ENCODE measurements at regions not wholly inside any gene's neighbourhood (a gene's known extent, or its start where the extent isn't known, plus 50 kb on each side); places are given as distances from the start of the nearest gene placed in this dataset.

DNA sequence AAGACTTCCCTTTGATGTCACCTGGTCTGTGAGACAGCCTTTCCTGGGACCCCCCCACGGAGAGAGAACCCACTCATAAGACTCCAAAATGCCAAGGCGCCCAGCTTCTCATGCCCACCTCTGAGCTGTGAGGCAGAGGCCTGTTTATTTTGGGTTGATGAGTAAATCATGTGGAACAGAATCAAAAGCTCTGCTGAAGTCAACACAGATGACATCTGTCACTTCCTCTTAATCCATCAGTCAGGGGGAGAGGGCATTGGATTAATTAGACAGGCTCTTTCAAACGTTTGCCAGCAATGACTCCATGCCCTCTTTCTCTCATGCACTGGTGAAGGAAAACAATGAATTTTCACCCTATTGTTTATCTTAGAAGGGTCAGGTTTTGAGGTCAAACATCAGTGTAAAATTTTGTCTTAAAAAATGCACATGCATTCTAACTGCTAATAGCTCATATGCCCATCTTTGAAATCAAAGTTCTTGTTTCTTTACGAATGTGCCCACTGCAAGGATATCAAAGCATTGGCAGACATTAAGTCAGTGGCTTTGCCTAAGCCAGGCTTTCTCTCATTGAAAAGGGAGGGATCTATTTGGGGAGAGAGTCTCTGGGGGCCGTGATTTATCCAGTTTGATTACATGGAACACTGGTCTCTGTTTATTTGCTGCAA lies 184.1 kb downstream of the ACKR3 start:
- DNase-seq (ENCODE audit: low spot score), result no peak
- no peak for FAIRE-seq
- no peak for ATAC-seq
- H3K9ac ChIP-seq (ENCODE audit: insufficient read depth, low read depth, low read length), result no peak overlapping the region
- peaks cover 12% of the 10 kb centered on the region for H3K4me1 ChIP-seq (ENCODE audit: insufficient read depth, low read length)
- no peaks in the 10 kb centered on the region for H3K79me2 ChIP-seq (ENCODE audit: insufficient read depth, low read length)
- peaks cover 2 to 19% of the 10 kb centered on the region in 2 experiments; a peak in 3 of 5 replicates for H3K27me3 ChIP-seq (ENCODE audit: control insufficient read depth in 1 of 2, insufficient read depth in 2 of 2, low read length in 2 of 2)
- in situ Hi-C loops (cut with HindIII; ENCODE audit: extremely low pct_ligation_motif_present, low pct_unique_long_range_greater_than_20kb) (no loop called here), intact Hi-C loops (cut with micrococcal nuclease; ENCODE audit: unreplicated experiment) (no loop called here)
- no peaks in the 10 kb centered on the region for H4K20me1 ChIP-seq (ENCODE audit: insufficient read depth, low read length)
- no peak overlapping the region for H3K4me2 ChIP-seq (ENCODE audit: low read depth, low read length)
- no peak overlapping the region for H3K4me3 ChIP-seq (replicated peaks in 1 of 3; ENCODE audit: insufficient read depth in 1 of 3, low read depth in 2 of 3, low read length in 3 of 3)
- no peak for TF ChIP-seq ZNF782 (CRISPR knock-in tag; IDR thresholded peaks at IDR 0.05; ENCODE audit: borderline replicate concordance)
- no peak for TF ChIP-seq FOXJ3 (CRISPR knock-in tag; IDR thresholded peaks at IDR 0.05; ENCODE audit: borderline replicate concordance)
- TF ChIP-seq ZNF570 (CRISPR knock-in tag; IDR thresholded peaks at IDR 0.05; ENCODE audit: borderline replicate concordance), result no peak
- TF ChIP-seq DNMT3B (CRISPR knock-in tag; conservative IDR thresholded peaks at IDR 0.05), result no peak
- TF ChIP-seq MBNL3 (CRISPR knock-in tag; conservative IDR thresholded peaks at IDR 0.05), result no peak
- CTCF ChIA-PET (ENCODE audit: low intra/inter-chr PET ratio, low total read pairs), result no interaction called here
- no peaks in the 10 kb centered on the region for H3K36me3 ChIP-seq (replicated peaks in 1 of 2; ENCODE audit: control insufficient read depth in 1 of 2, insufficient read depth in 2 of 2, low read length in 2 of 2)
- no TSS peak for BruUV-seq (replicated peaks)
- H3K27ac ChIP-seq (ENCODE audit: extremely low read length, insufficient read depth, low read length), result no peak overlapping the region
- H2AFZ ChIP-seq (ENCODE audit: low read length), result no peak overlapping the region
- 22% methylated on average over 5 of the region's 5 CpGs for WGBS (ENCODE audit: low lambda C conversion rate)
- no peaks in the 10 kb centered on the region for H3K9me3 ChIP-seq (ENCODE audit: low read length)
- POLR2A ChIA-PET, result no interaction called here

DNA sequence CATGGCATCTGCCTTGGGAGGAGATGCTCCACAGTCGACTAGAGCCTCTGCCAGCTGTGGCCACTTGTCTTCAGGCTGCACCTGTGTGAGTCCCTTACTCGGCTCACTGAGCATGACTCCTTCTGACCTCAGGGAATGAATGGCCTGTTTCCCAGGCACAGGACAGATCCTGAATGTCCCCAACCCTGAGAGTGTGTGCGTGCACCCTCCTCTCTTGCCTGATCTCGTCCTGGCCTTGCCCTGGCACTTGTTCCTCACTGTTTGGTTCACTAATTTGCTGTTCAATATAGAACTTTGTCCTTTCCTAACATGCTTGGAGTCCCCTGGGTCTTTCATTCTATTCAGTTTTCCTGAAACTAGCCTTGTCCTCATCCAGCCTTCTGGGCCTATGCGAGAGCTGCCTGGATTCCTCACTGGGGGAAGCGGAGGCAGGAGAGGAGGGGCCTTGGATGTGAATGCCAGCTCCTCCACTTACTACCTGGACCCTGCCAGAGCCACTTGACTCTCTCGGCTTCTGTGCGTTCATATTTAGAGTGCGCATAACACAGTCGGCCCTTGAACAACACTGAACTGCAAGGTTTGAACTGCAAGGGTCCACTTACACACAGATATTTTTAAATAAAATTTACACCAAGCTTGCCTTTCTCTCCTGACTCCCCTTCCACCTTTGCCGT lies 184.8 kb downstream of the ACKR3 start:
- in situ Hi-C loops (cut with HindIII; ENCODE audit: extremely low pct_ligation_motif_present, low pct_unique_long_range_greater_than_20kb), result no loop called here
- H4K20me1 ChIP-seq (ENCODE audit: insufficient read depth, low read length), result no peaks in the 10 kb centered on the region
- TF ChIP-seq ZNF432 (CRISPR knock-in tag; IDR thresholded peaks at IDR 0.05; ENCODE audit: borderline replicate concordance) (no peak), NFKB2 (CRISPR knock-in tag; IDR thresholded peaks at IDR 0.05; ENCODE audit: borderline replicate concordance) (no peak), EEA1 (CRISPR knock-in tag; IDR thresholded peaks at IDR 0.05; ENCODE audit: borderline replicate concordance) (no peak), RNF2 (conservative IDR thresholded peaks at IDR 0.05; ENCODE audit: low read depth) (no peak), SMAD3 (CRISPR knock-in tag; IDR thresholded peaks at IDR 0.05) (no peak), NFE2 (CRISPR knock-in tag; IDR thresholded peaks at IDR 0.05) (no peak), ZNF7 (CRISPR knock-in tag; IDR thresholded peaks at IDR 0.05) (no peak), GATA4 (IDR thresholded peaks at IDR 0.05; ENCODE audit: borderline replicate concordance, low read depth) (no peak)
- TF ChIP-seq, protein P1, sequence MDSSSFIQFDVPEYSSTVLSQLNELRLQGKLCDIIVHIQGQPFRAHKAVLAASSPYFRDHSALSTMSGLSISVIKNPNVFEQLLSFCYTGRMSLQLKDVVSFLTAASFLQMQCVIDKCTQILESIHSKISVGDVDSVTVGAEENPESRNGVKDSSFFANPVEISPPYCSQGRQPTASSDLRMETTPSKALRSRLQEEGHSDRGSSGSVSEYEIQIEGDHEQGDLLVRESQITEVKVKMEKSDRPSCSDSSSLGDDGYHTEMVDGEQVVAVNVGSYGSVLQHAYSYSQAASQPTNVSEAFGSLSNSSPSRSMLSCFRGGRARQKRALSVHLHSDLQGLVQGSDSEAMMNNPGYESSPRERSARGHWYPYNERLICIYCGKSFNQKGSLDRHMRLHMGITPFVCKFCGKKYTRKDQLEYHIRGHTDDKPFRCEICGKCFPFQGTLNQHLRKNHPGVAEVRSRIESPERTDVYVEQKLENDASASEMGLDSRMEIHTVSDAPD (CRISPR knock-in tag; IDR thresholded peaks at IDR 0.05), result no peak
- TF ChIP-seq, protein P2, sequence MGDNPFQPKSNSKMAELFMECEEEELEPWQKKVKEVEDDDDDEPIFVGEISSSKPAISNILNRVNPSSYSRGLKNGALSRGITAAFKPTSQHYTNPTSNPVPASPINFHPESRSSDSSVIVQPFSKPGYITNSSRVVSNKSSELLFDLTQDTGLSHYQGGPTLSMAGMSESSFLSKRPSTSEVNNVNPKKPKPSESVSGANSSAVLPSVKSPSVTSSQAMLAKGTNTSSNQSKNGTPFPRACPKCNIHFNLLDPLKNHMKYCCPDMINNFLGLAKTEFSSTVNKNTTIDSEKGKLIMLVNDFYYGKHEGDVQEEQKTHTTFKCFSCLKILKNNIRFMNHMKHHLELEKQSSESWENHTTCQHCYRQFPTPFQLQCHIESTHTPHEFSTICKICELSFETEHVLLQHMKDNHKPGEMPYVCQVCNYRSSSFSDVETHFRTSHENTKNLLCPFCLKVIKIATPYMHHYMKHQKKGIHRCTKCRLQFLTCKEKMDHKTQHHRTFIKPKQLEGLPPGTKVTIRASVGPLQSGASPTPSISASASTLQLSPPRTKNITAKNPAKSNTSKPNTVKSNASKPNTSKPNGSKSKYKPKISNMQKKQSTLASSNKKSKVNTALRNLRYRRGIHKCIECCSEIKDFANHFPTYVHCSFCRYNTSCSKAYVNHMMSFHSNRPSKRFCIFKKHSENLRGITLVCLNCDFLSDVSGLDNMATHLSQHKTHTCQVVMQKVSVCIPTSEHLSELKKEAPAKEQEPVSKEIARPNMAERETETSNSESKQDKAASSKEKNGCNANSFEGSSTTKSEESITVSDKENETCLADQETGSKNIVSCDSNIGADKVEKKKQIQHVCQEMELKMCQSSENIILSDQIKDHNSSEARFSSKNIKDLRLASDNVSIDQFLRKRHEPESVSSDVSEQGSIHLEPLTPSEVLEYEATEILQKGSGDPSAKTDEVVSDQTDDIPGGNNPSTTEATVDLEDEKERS (CRISPR knock-in tag; IDR thresholded peaks at IDR 0.05), result no peak

More for the DNA sequence above, 184.8 kb downstream of the ACKR3 start:
- Histone ChIP-seq H3K27me3 (ENCODE audit: control insufficient read depth in 1 of 2, insufficient read depth in 2 of 2, low read length in 2 of 2) (peaks cover 2 to 14% of the 10 kb centered on the region in 2 experiments; a peak in 3 of 5 replicates), H3K9me3 (ENCODE audit: low read length) (no peaks in the 10 kb centered on the region), H3K9ac (ENCODE audit: insufficient read depth, low read depth, low read length) (no peak overlapping the region), H3K27ac (ENCODE audit: extremely low read length, insufficient read depth, low read length) (no peak overlapping the region), H3K4me1 (ENCODE audit: insufficient read depth, low read length) (peaks cover 14% of the 10 kb centered on the region), H3K79me2 (ENCODE audit: insufficient read depth, low read length) (no peaks in the 10 kb centered on the region), H3K4me3 (replicated peaks in 1 of 3; ENCODE audit: insufficient read depth in 1 of 3, low read depth in 2 of 3, low read length in 3 of 3) (no peak overlapping the region), H3K36me3 (replicated peaks in 1 of 2; ENCODE audit: control insufficient read depth in 1 of 2, insufficient read depth in 2 of 2, low read length in 2 of 2) (no peaks in the 10 kb centered on the region), H2AFZ (ENCODE audit: low read length) (no peak overlapping the region), H3K4me2 (ENCODE audit: low read depth, low read length) (no peak overlapping the region)
- no TSS peak for BruUV-seq (replicated peaks)
- ChIA-PET POLR2A (no interaction called here), CTCF (ENCODE audit: low intra/inter-chr PET ratio, low total read pairs) (no interaction called here)
- no peak for ATAC-seq
- FAIRE-seq, result no peak
- DNase-seq (ENCODE audit: low spot score), result no peak
- intact Hi-C loops (cut with micrococcal nuclease; ENCODE audit: unreplicated experiment), result no loop called here
- WGBS (ENCODE audit: low lambda C conversion rate), result 40% methylated on average over 10 of the region's 11 CpGs

Measured in HepG2 (cell line).